OCI-LY7 (cell line): ENCODE measurements at regions not wholly inside any gene's neighbourhood (a gene's known extent, or its start where the extent isn't known, plus 50 kb on each side); places are given as distances from the start of the nearest gene placed in this dataset.

Experiments
- BruUV-seq: library from RNA; stranded (reverse); fragments of 400-500 nt; replicated peaks from 2 replicates; lab custom pipeline; 2021; lab: Mats Ljungman, UMichigan
- CTCF ChIA-PET: fragments of 300-600 bp; sonication (Branson Sonifier 250); formaldehyde crosslinking; loops from one replicate; lab custom pipeline; 2022; ENCODE audit warnings: antibody characterized with exemption; ENCODE audit not compliant: unreplicated experiment; lab: Charles Lee
- POLR2A ChIA-PET: fragments of 300-600 bp; sonication (Branson Sonifier 250); formaldehyde crosslinking; loops from one replicate; lab custom pipeline; 2022; ENCODE audit warnings: antibody characterized with exemption; lab: Charles Lee
- DNase-seq: peaks from one replicate; pipeline ENCODE4 v3.0.0-alpha.2; 2015; ENCODE audit warnings: low spot score
- H2AFZ ChIP-seq: fragments of 200-600 bp; sonication (generic), shearing (Covaris generic); 2 replicates; pipeline ENCODE4 v1.6.1; 2014; ENCODE audit warnings: mild to moderate bottlenecking, antibody characterized with exemption, low read length, moderate library complexity
- H3K27ac ChIP-seq: fragments of 200-600 bp; sonication (generic); 2 replicates; pipeline ENCODE4 v1.5.1; 2014; ENCODE audit warnings: mixed run types, low read depth, mild to moderate bottlenecking, moderate library complexity, low read length, inconsistent platforms; ENCODE audit not compliant: poor library complexity, severe bottlenecking
- H3K36me3 ChIP-seq: fragments of 200-600 bp; sonication (generic); 2 replicates; pipeline ENCODE4 v1.6.1; 2014; ENCODE audit warnings: mild to moderate bottlenecking, antibody characterized with exemption, low read length, moderate library complexity, mixed read lengths; ENCODE audit not compliant: insufficient read depth
- H3K4me1 ChIP-seq: fragments of 200-600 bp; sonication (generic); 2 replicates; pipeline ENCODE4 v1.5.1; 2014; ENCODE audit warnings: mild to moderate bottlenecking, low read length; ENCODE audit not compliant: insufficient read depth, poor library complexity, severe bottlenecking
- H3K4me2 ChIP-seq: fragments of 200-600 bp; sonication (generic); 2 replicates; pipeline ENCODE4 v1.6.1; 2014; ENCODE audit warnings: mild to moderate bottlenecking, low read length
- H3K4me3 ChIP-seq: fragments of 200-600 bp; sonication (generic); 2 replicates; pipeline ENCODE4 v1.5.1; 2014; ENCODE audit warnings: mild to moderate bottlenecking, low read depth, low read length; ENCODE audit not compliant: poor library complexity, severe bottlenecking
- H3K79me2 ChIP-seq: fragments of 200-600 bp; sonication (generic); 2 replicates; pipeline ENCODE4 v1.6.1; 2016; ENCODE audit warnings: low read depth, mild to moderate bottlenecking, low read length, moderate library complexity, mixed read lengths; ENCODE audit not compliant: insufficient read depth
- H3K9me2 ChIP-seq: fragments of 200-600 bp; sonication (generic); 2 replicates; pipeline ENCODE4 v1.6.1; 2016; ENCODE audit warnings: mild to moderate bottlenecking, low read length, mixed read lengths; ENCODE audit not compliant: insufficient read depth
- H3K9me3 ChIP-seq: fragments of 200-600 bp; sonication (generic); 2 replicates; pipeline ENCODE4 v1.6.1; 2014; ENCODE audit warnings: mild to moderate bottlenecking, mixed run types, low read length, mixed read lengths
- H4K20me1 ChIP-seq: fragments of 200-600 bp; sonication (generic); 2 replicates; pipeline ENCODE4 v1.6.1; 2014; ENCODE audit warnings: mild to moderate bottlenecking, antibody characterized with exemption, low read length, moderate library complexity, mixed read lengths; ENCODE audit not compliant: insufficient read depth
- CTCF ChIP-seq: fragments of 200-600 bp; sonication (generic); conservative IDR thresholded peaks from 2 replicates; pipeline ENCODE4 v1.5.1; 2014; ENCODE audit warnings: mild to moderate bottlenecking, antibody characterized with exemption, low read length, moderate library complexity, mixed read lengths
- EZH2phosphoT487 ChIP-seq: fragments of 200-600 bp; sonication (generic); IDR thresholded peaks from 2 replicates; pipeline ENCODE4 v1.6.1; 2018; ENCODE audit warnings: low read depth, borderline replicate concordance, mild to moderate bottlenecking, mixed run types, antibody characterized with exemption, low read length, moderate library complexity, mixed read lengths
- intact Hi-C: fragments of 100-400 bp; cut with micrococcal nuclease; formaldehyde crosslinking; loops from one replicate; pipeline ENCODE4 v1.10.0; 2022; ENCODE audit not compliant: unreplicated experiment

GRCh38 chr9:119095072-119095471 is 274.2 kb downstream of the BRINP1 start:
- no peak overlapping the region for H3K4me3 ChIP-seq
- H3K9me3 ChIP-seq = no peaks in the 10 kb centered on the region
- ChIA-PET POLR2A (no interaction called here), CTCF (no interaction called here)
- H3K36me3 ChIP-seq = no peaks in the 10 kb centered on the region
- TF ChIP-seq EZH2phosphoT487 = no peak
- TF ChIP-seq CTCF = no peak
- no peaks in the 10 kb centered on the region for H4K20me1 ChIP-seq
- H3K79me2 ChIP-seq = no peaks in the 10 kb centered on the region
- H3K9me2 ChIP-seq = no peaks in the 10 kb centered on the region
- H2AFZ ChIP-seq = no peak overlapping the region
- no peak overlapping the region for H3K27ac ChIP-seq
- no peaks in the 10 kb centered on the region for H3K4me1 ChIP-seq
- intact Hi-C loops = no loop called here
- no peak for DNase-seq
- no TSS peak for BruUV-seq
- no peak overlapping the region for H3K4me2 ChIP-seq

- Histone ChIP-seq H3K4me2 (no peak overlapping the region), H3K4me3 (no peak overlapping the region), H3K9me2 (no peaks in the 10 kb centered on the region), H3K79me2 (no peaks in the 10 kb centered on the region), H3K36me3 (no peaks in the 10 kb centered on the region), H3K9me3 (no peaks in the 10 kb centered on the region), H4K20me1 (no peaks in the 10 kb centered on the region), H3K4me1 (no peaks in the 10 kb centered on the region), H3K27ac (no peak overlapping the region), H2AFZ (no peak overlapping the region)
- intact Hi-C loops = no loop called here
- BruUV-seq = no TSS peak
- no peak for DNase-seq
- ChIA-PET CTCF (no interaction called here), POLR2A (no interaction called here)
- TF ChIP-seq EZH2phosphoT487 (no peak), CTCF (no peak)
These were observed 268.2 kb downstream of the BRINP1 start for GRCh38 chr9:119101048-119101447.

- ChIA-PET CTCF (no interaction called here), POLR2A (no interaction called here)
- Histone ChIP-seq H4K20me1 (no peaks in the 10 kb centered on the region), H3K79me2 (no peaks in the 10 kb centered on the region), H3K4me2 (no peak overlapping the region), H3K9me3 (no peaks in the 10 kb centered on the region), H3K27ac (no peak overlapping the region), H3K9me2 (no peaks in the 10 kb centered on the region), H3K4me1 (no peaks in the 10 kb centered on the region), H3K36me3 (no peaks in the 10 kb centered on the region), H2AFZ (no peak overlapping the region), H3K4me3 (no peak overlapping the region)
- BruUV-seq = no TSS peak
- TF ChIP-seq CTCF = no peak
- no peak for TF ChIP-seq EZH2phosphoT487
- intact Hi-C loops = no loop called here
- no peak for DNase-seq
These were observed 254.6 kb downstream of the BRINP1 start for GRCh38 chr9:119114681-119115080.
